Endothelial cell of umbilical vein (primary cell): ENCODE measurements at regions not wholly inside any gene's neighbourhood (a gene's known extent, or its start where the extent isn't known, plus 50 kb on each side); places are given as distances from the start of the nearest gene placed in this dataset.

Experiments
- BruUV-seq: library from RNA; stranded (reverse); fragments of 400-500 nt; replicated peaks from 2 replicates; lab custom pipeline; 2021; lab: Mats Ljungman, UMichigan
- CTCF ChIA-PET: fragments of 300-600, 350-600 bp; sonication (Branson Sonifier 250); formaldehyde crosslinking; loops from one replicate; lab custom pipeline; 2021; ENCODE audit warnings: antibody characterized with exemption, inconsistent platforms; lab: Charles Lee
- POLR2A ChIA-PET: fragments of 300-600, 350-600 bp; sonication (Branson Sonifier 250); formaldehyde crosslinking; loops from one replicate; lab custom pipeline; 2021; ENCODE audit warnings: antibody characterized with exemption, inconsistent platforms; lab: Charles Lee
- DNase-seq: peaks from one replicate; pipeline ENCODE4 v3.0.0-alpha.2; 2011; ENCODE audit warnings: low read depth, low spot score
- FAIRE-seq: peaks from 2 replicates; lab custom pipeline; 2011; peaks lifted over from hg19 to GRCh38; lab: Jason Lieb, UNC
- H2AFZ ChIP-seq: 2 replicates; pipeline ENCODE4 v1.6.0; 2012; ENCODE audit warnings: low read depth, low read length, control low read depth, inconsistent platforms
- H3K27ac ChIP-seq: 2 replicates; pipeline ENCODE4 v1.5.1; 2011; ENCODE audit warnings: low read depth, mild to moderate bottlenecking, control low read depth, low read length, moderate library complexity; ENCODE audit not compliant: insufficient read depth
- H3K27me3 ChIP-seq, 2 experiments: 2 replicates each; pipeline versions ENCODE4 v1.6.0 to v1.6.1; 2011; ENCODE audit warnings: low read length in 2 of 2, mixed read lengths in 1 of 2; ENCODE audit not compliant: control insufficient read depth in 2 of 2, insufficient read depth in 2 of 2
- H3K36me3 ChIP-seq, 2 experiments: 2 replicates in 1 of 2; 3 replicates in 1 of 2; pipeline ENCODE4 v1.5.1; 2011; ENCODE audit warnings: low read length in 2 of 2, mild to moderate bottlenecking in 1 of 2, moderate library complexity in 1 of 2; ENCODE audit not compliant: control insufficient read depth in 2 of 2, insufficient read depth in 2 of 2; ENCODE audit errors: extremely low read depth in 1 of 2
- H3K4me1 ChIP-seq: 3 replicates; pipeline ENCODE4 v1.5.1; 2011; ENCODE audit warnings: mild to moderate bottlenecking, low read length; ENCODE audit not compliant: control insufficient read depth, insufficient read depth; ENCODE audit errors: extremely low read depth
- H3K4me2 ChIP-seq: 2 replicates; pipeline ENCODE4 v1.6.1; 2011; ENCODE audit warnings: low read length, control low read depth, mixed read lengths; ENCODE audit not compliant: insufficient read depth
- H3K4me3 ChIP-seq, 3 experiments: fragments of 200-600 bp in 1 of 3; sonication (generic), shearing (Covaris generic) in 1 of 3; replicated peaks in 1 of 3; 2 replicates each; pipeline ENCODE4 v1.5.1; 2011 to 2016; ENCODE audit warnings: control low read depth in 3 of 3, low read length in 3 of 3, mild to moderate bottlenecking in 2 of 3, inconsistent platforms in 1 of 3, low read depth in 1 of 3, moderate library complexity in 1 of 3; ENCODE audit not compliant: insufficient read depth in 1 of 3
- H3K79me2 ChIP-seq: 2 replicates; pipeline ENCODE4 v1.6.0; 2012; ENCODE audit warnings: low read length, inconsistent platforms; ENCODE audit not compliant: control insufficient read depth, insufficient read depth
- H3K9ac ChIP-seq: replicated peaks from 2 replicates; pipeline ENCODE3; 2011; ENCODE audit warnings: low read length, control low read depth; ENCODE audit not compliant: insufficient read depth; ENCODE audit errors: extremely low read depth
- H3K9me1 ChIP-seq: replicated peaks from 3 replicates; pipeline ENCODE4 v1.6.0; 2011; ENCODE audit warnings: mild to moderate bottlenecking, low read length; ENCODE audit not compliant: control insufficient read depth, insufficient read depth; ENCODE audit errors: extremely low read depth
- H3K9me3 ChIP-seq: replicated peaks from 2 replicates; pipeline ENCODE4 v1.5.1; 2012; ENCODE audit warnings: low read length, inconsistent platforms; ENCODE audit not compliant: control insufficient read depth, insufficient read depth
- H4K20me1 ChIP-seq: replicated peaks from 2 replicates; pipeline ENCODE3; 2011; ENCODE audit warnings: mild to moderate bottlenecking, low read length; ENCODE audit not compliant: control insufficient read depth, insufficient read depth; ENCODE audit errors: extremely low read depth
- CTCF ChIP-seq, 2 donors: IDR thresholded peaks; 1 replicate in 1 of 2; 2 replicates in 1 of 2; pipeline ENCODE4 v1.5.1; 2011; ENCODE audit warnings: low read length in 2 of 2, mild to moderate bottlenecking in 2 of 2, moderate library complexity in 2 of 2, control low read depth in 1 of 2, inconsistent platforms in 1 of 2, low read depth in 1 of 2; ENCODE audit not compliant: insufficient read depth in 1 of 2; ENCODE audit errors: extremely low read depth in 1 of 2
- EZH2 ChIP-seq: IDR thresholded peaks from 2 replicates; pipeline ENCODE4 v1.6.1; 2012; ENCODE audit warnings: borderline replicate concordance, low read depth, mild to moderate bottlenecking, moderate library complexity, low read length, inconsistent platforms; ENCODE audit not compliant: severe bottlenecking
- FOS ChIP-seq: IDR thresholded peaks from 2 replicates; pipeline ENCODE4 v1.6.1; 2011; ENCODE audit warnings: mild to moderate bottlenecking, low read length, moderate library complexity, borderline replicate concordance; ENCODE audit not compliant: insufficient read depth
- MAX ChIP-seq: IDR thresholded peaks from 2 replicates; pipeline ENCODE4 v1.6.1; 2011; ENCODE audit not compliant: insufficient read depth, insufficient read length
- MYC ChIP-seq: IDR thresholded peaks from one replicate; pipeline ENCODE4 v1.6.1; 2011; ENCODE audit warnings: mild to moderate bottlenecking, low read depth, low read length
- POLR2AphosphoS5 ChIP-seq: IDR thresholded peaks from 2 replicates; pipeline ENCODE4 v1.6.1; 2012; ENCODE audit warnings: low read depth, mild to moderate bottlenecking, control low read depth, low read length, moderate library complexity; ENCODE audit not compliant: insufficient read depth
- dilution Hi-C: fragments of 300-500 bp; cut with MboI; formaldehyde crosslinking; loops from one replicate; pipeline ENCODE4 v1.15.0; 2019; ENCODE audit warnings: low sequenced_read_pairs; ENCODE audit not compliant: extremely low pct_ligation_motif_present
- intact Hi-C: fragments of 100-400 bp; cut with micrococcal nuclease; formaldehyde crosslinking; loops from one replicate; pipeline ENCODE4 v1.10.0; 2022

- TF ChIP-seq EZH2 (no peak), CTCF (IDR thresholded peaks at IDR 0.05; ENCODE audit: extremely low read depth in 1 of 2, insufficient read depth in 1 of 2, low read depth in 1 of 2, low read length in 2 of 2) (no peak), POLR2AphosphoS5 (no peak), MYC (no peak), FOS (no peak), MAX (no peak)
- FAIRE-seq (no peak), DNase-seq (no peak)
- CTCF ChIA-PET = no interaction called here
- dilution Hi-C loops (no loop called here), intact Hi-C loops (no loop called here)
- Histone ChIP-seq H3K27me3 (no peaks in the 10 kb centered on the region), H3K4me1 (no peaks in the 10 kb centered on the region), H3K9me1 (no peaks in the 10 kb centered on the region), H3K4me2 (no peak overlapping the region), H4K20me1 (no peaks in the 10 kb centered on the region), H3K79me2 (no peaks in the 10 kb centered on the region), H3K27ac (no peak overlapping the region), H3K36me3 (no peaks in the 10 kb centered on the region), H3K9me3 (no peaks in the 10 kb centered on the region), H2AFZ (no peak overlapping the region), H3K9ac (no peak overlapping the region), H3K4me3 (no peak overlapping the region)
- BruUV-seq = no TSS peak
- POLR2A ChIA-PET = no interaction called here
These were observed 735.4 kb upstream of the FANCL start for GRCh38 chr2:58976375-58977071.
